GM12864 (cell line): ENCODE measurements at regions not wholly inside any gene's neighbourhood (a gene's known extent, or its start where the extent isn't known, plus 50 kb on each side); places are given as distances from the start of the nearest gene placed in this dataset.

Source experiments
- DNase-seq: peaks from one replicate; pipeline ENCODE4 v3.0.0-alpha.2; 2011; ENCODE audit warnings: low read depth
- H3K4me3 ChIP-seq: 2 replicates; pipeline ENCODE4 v1.5.1; 2011; ENCODE audit warnings: mild to moderate bottlenecking, low read depth, low read length, control low read depth
- CTCF ChIP-seq: IDR thresholded peaks from 2 replicates; pipeline ENCODE4 v1.5.1; 2011; ENCODE audit warnings: low read depth, mild to moderate bottlenecking, moderate library complexity, low read length, control low read depth, inconsistent platforms; ENCODE audit errors: missing control alignments

GRCh38 chr2:33672389-33672788, 73.3 kb upstream of the FAM98A start:
- no peak for DNase-seq
- no peak for TF ChIP-seq CTCF
- H3K4me3 ChIP-seq, result no peak overlapping the region

GRCh38 chr2:33671198-33671597, 72.1 kb upstream of the FAM98A start:
- TF ChIP-seq CTCF, result no peak
- DNase-seq, result no peak
- no peak overlapping the region for H3K4me3 ChIP-seq

GRCh38 chr2:33670392-33670937, 71.4 kb upstream of the FAM98A start:
- TF ChIP-seq CTCF, result peak; percentile 45
- no peak overlapping the region for H3K4me3 ChIP-seq
- DNase-seq, result no peak

GRCh38 chr2:33666879-33667278, 67.8 kb upstream of the FAM98A start:
- H3K4me3 ChIP-seq, result no peak overlapping the region
- TF ChIP-seq CTCF, result no peak
- DNase-seq, result no peak

GRCh38 chr2:33665039-33665438, 65.9 kb upstream of the FAM98A start:
- no peak overlapping the region for H3K4me3 ChIP-seq
- TF ChIP-seq CTCF, result no peak
- DNase-seq, result no peak

GRCh38 chr2:33660416-33661123, 61.5 kb upstream of the FAM98A start:
- DNase-seq, result no peak
- no peak for TF ChIP-seq CTCF
- no peak overlapping the region for H3K4me3 ChIP-seq

- DNase-seq, result no peak
- H3K4me3 ChIP-seq, result no peak overlapping the region
- no peak for TF ChIP-seq CTCF
These were observed 56.7 kb upstream of the FAM98A start for GRCh38 chr2:33655626-33656320.
